Endothelial cell of umbilical vein (primary cell): ENCODE measurements at regions not wholly inside any gene's neighbourhood (a gene's known extent, or its start where the extent isn't known, plus 50 kb on each side); places are given as distances from the start of the nearest gene placed in this dataset.

Source experiments
- BruUV-seq: library from RNA; stranded (reverse); fragments of 400-500 nt; replicated peaks from 2 replicates; lab custom pipeline; 2021; lab: Mats Ljungman, UMichigan
- CTCF ChIA-PET: fragments of 300-600, 350-600 bp; sonication (Branson Sonifier 250); formaldehyde crosslinking; loops from one replicate; lab custom pipeline; 2021; ENCODE audit warnings: antibody characterized with exemption, inconsistent platforms; lab: Charles Lee
- POLR2A ChIA-PET: fragments of 300-600, 350-600 bp; sonication (Branson Sonifier 250); formaldehyde crosslinking; loops from one replicate; lab custom pipeline; 2021; ENCODE audit warnings: antibody characterized with exemption, inconsistent platforms; lab: Charles Lee
- DNase-seq: peaks from one replicate; pipeline ENCODE4 v3.0.0-alpha.2; 2011; ENCODE audit warnings: low read depth, low spot score
- FAIRE-seq: peaks from 2 replicates; lab custom pipeline; 2011; peaks lifted over from hg19 to GRCh38; lab: Jason Lieb, UNC
- H2AFZ ChIP-seq: 2 replicates; pipeline ENCODE4 v1.6.0; 2012; ENCODE audit warnings: low read depth, low read length, control low read depth, inconsistent platforms
- H3K27ac ChIP-seq: 2 replicates; pipeline ENCODE4 v1.5.1; 2011; ENCODE audit warnings: low read depth, mild to moderate bottlenecking, control low read depth, low read length, moderate library complexity; ENCODE audit not compliant: insufficient read depth
- H3K27me3 ChIP-seq, 2 experiments: 2 replicates each; pipeline versions ENCODE4 v1.6.0 to v1.6.1; 2011; ENCODE audit warnings: low read length in 2 of 2, mixed read lengths in 1 of 2; ENCODE audit not compliant: control insufficient read depth in 2 of 2, insufficient read depth in 2 of 2
- H3K36me3 ChIP-seq, 2 experiments: 2 replicates in 1 of 2; 3 replicates in 1 of 2; pipeline ENCODE4 v1.5.1; 2011; ENCODE audit warnings: low read length in 2 of 2, mild to moderate bottlenecking in 1 of 2, moderate library complexity in 1 of 2; ENCODE audit not compliant: control insufficient read depth in 2 of 2, insufficient read depth in 2 of 2; ENCODE audit errors: extremely low read depth in 1 of 2
- H3K4me1 ChIP-seq: 3 replicates; pipeline ENCODE4 v1.5.1; 2011; ENCODE audit warnings: mild to moderate bottlenecking, low read length; ENCODE audit not compliant: control insufficient read depth, insufficient read depth; ENCODE audit errors: extremely low read depth
- H3K4me2 ChIP-seq: 2 replicates; pipeline ENCODE4 v1.6.1; 2011; ENCODE audit warnings: low read length, control low read depth, mixed read lengths; ENCODE audit not compliant: insufficient read depth
- H3K4me3 ChIP-seq, 3 experiments: fragments of 200-600 bp in 1 of 3; sonication (generic), shearing (Covaris generic) in 1 of 3; replicated peaks in 1 of 3; 2 replicates each; pipeline ENCODE4 v1.5.1; 2011 to 2016; ENCODE audit warnings: control low read depth in 3 of 3, low read length in 3 of 3, mild to moderate bottlenecking in 2 of 3, inconsistent platforms in 1 of 3, low read depth in 1 of 3, moderate library complexity in 1 of 3; ENCODE audit not compliant: insufficient read depth in 1 of 3
- H3K79me2 ChIP-seq: 2 replicates; pipeline ENCODE4 v1.6.0; 2012; ENCODE audit warnings: low read length, inconsistent platforms; ENCODE audit not compliant: control insufficient read depth, insufficient read depth
- H3K9ac ChIP-seq: replicated peaks from 2 replicates; pipeline ENCODE3; 2011; ENCODE audit warnings: low read length, control low read depth; ENCODE audit not compliant: insufficient read depth; ENCODE audit errors: extremely low read depth
- H3K9me1 ChIP-seq: replicated peaks from 3 replicates; pipeline ENCODE4 v1.6.0; 2011; ENCODE audit warnings: mild to moderate bottlenecking, low read length; ENCODE audit not compliant: control insufficient read depth, insufficient read depth; ENCODE audit errors: extremely low read depth
- H3K9me3 ChIP-seq: replicated peaks from 2 replicates; pipeline ENCODE4 v1.5.1; 2012; ENCODE audit warnings: low read length, inconsistent platforms; ENCODE audit not compliant: control insufficient read depth, insufficient read depth
- H4K20me1 ChIP-seq: replicated peaks from 2 replicates; pipeline ENCODE3; 2011; ENCODE audit warnings: mild to moderate bottlenecking, low read length; ENCODE audit not compliant: control insufficient read depth, insufficient read depth; ENCODE audit errors: extremely low read depth
- CTCF ChIP-seq, 2 donors: IDR thresholded peaks; 1 replicate in 1 of 2; 2 replicates in 1 of 2; pipeline ENCODE4 v1.5.1; 2011; ENCODE audit warnings: low read length in 2 of 2, mild to moderate bottlenecking in 2 of 2, moderate library complexity in 2 of 2, control low read depth in 1 of 2, inconsistent platforms in 1 of 2, low read depth in 1 of 2; ENCODE audit not compliant: insufficient read depth in 1 of 2; ENCODE audit errors: extremely low read depth in 1 of 2
- EZH2 ChIP-seq: IDR thresholded peaks from 2 replicates; pipeline ENCODE4 v1.6.1; 2012; ENCODE audit warnings: borderline replicate concordance, low read depth, mild to moderate bottlenecking, moderate library complexity, low read length, inconsistent platforms; ENCODE audit not compliant: severe bottlenecking
- FOS ChIP-seq: IDR thresholded peaks from 2 replicates; pipeline ENCODE4 v1.6.1; 2011; ENCODE audit warnings: mild to moderate bottlenecking, low read length, moderate library complexity, borderline replicate concordance; ENCODE audit not compliant: insufficient read depth
- GATA2 ChIP-seq: IDR thresholded peaks from 2 replicates; pipeline ENCODE4 v1.7.0; 2011; ENCODE audit warnings: low read depth, mild to moderate bottlenecking, moderate library complexity, mixed read lengths, low read length; ENCODE audit not compliant: insufficient read length, insufficient read depth
- JUN ChIP-seq: IDR thresholded peaks from 2 replicates; pipeline ENCODE4 v1.6.1; 2011; ENCODE audit warnings: borderline replicate concordance, low read depth; ENCODE audit not compliant: insufficient read length, insufficient read depth
- MAX ChIP-seq: IDR thresholded peaks from 2 replicates; pipeline ENCODE4 v1.6.1; 2011; ENCODE audit not compliant: insufficient read depth, insufficient read length
- MYC ChIP-seq: IDR thresholded peaks from one replicate; pipeline ENCODE4 v1.6.1; 2011; ENCODE audit warnings: mild to moderate bottlenecking, low read depth, low read length
- POLR2A ChIP-seq: IDR thresholded peaks from 2 replicates; pipeline ENCODE4 v1.6.1; 2012; ENCODE audit warnings: low read depth, mild to moderate bottlenecking, control low read depth, low read length
- POLR2AphosphoS5 ChIP-seq: IDR thresholded peaks from 2 replicates; pipeline ENCODE4 v1.6.1; 2012; ENCODE audit warnings: low read depth, mild to moderate bottlenecking, control low read depth, low read length, moderate library complexity; ENCODE audit not compliant: insufficient read depth
- dilution Hi-C: fragments of 300-500 bp; cut with MboI; formaldehyde crosslinking; loops from one replicate; pipeline ENCODE4 v1.15.0; 2019; ENCODE audit warnings: low sequenced_read_pairs; ENCODE audit not compliant: extremely low pct_ligation_motif_present
- intact Hi-C: fragments of 100-400 bp; cut with micrococcal nuclease; formaldehyde crosslinking; loops from one replicate; pipeline ENCODE4 v1.10.0; 2022

GRCh38 chrX:20433388-20433775 is 166.7 kb upstream of the RPS6KA3 start:
- dilution Hi-C loops: no loop called here
- no peaks in the 10 kb centered on the region for H4K20me1 ChIP-seq
- no peak overlapping the region for H3K4me2 ChIP-seq
- no peaks in the 10 kb centered on the region for H3K9me3 ChIP-seq
- no peaks in the 10 kb centered on the region for H3K36me3 ChIP-seq
- H3K4me1 ChIP-seq: no peaks in the 10 kb centered on the region
- no TSS peak for BruUV-seq
- no peak overlapping the region for H2AFZ ChIP-seq
- ChIA-PET CTCF (no interaction called here), POLR2A (no interaction called here)
- H3K4me3 ChIP-seq: no peak overlapping the region
- intact Hi-C loops: no loop called here
- TF ChIP-seq MYC (no peak), POLR2AphosphoS5 (no peak), GATA2 (no peak), MAX (no peak), CTCF (IDR thresholded peaks at IDR 0.05; ENCODE audit: extremely low read depth in 1 of 2, insufficient read depth in 1 of 2, low read depth in 1 of 2, low read length in 2 of 2) (no peak), JUN (no peak), POLR2A (no peak), EZH2 (no peak), FOS (no peak)
- no peak overlapping the region for H3K27ac ChIP-seq
- no peaks in the 10 kb centered on the region for H3K79me2 ChIP-seq
- FAIRE-seq: no peak
- H3K9me1 ChIP-seq: no peaks in the 10 kb centered on the region
- no peaks in the 10 kb centered on the region for H3K27me3 ChIP-seq
- no peak overlapping the region for H3K9ac ChIP-seq
- DNase-seq: no peak
